ENCODE measurements at regions not wholly inside any gene's neighbourhood (a gene's known extent, or its start where the extent isn't known, plus 50 kb on each side); places are given as distances from the start of the nearest gene placed in this dataset.
"Not testable (repeated sequence)": the region's sequence is repeated elsewhere in the genome, so short reads cannot be mapped to it uniquely, and the experiment has no call there.

DNA sequence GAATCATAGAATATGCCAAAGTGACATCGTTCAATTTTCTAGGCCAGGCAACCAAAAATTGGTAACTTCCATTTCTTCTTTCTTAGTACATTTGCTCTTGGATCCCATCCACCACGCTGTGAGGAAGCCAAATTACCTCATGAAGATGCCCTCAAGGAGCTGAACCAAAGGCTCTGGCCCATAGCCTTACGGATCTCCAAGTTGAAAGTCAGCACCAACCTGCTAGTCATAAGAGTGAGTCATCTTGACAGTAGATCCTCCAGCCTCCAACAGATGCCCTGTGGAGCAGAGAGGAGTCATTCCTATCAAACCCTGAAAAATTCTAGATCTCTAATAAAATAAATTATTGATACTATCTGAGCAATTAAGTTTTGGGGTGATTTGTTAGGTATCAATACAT is 322.5 kb upstream of the COL8A1 start:
- DNase-seq (ENCODE audit: low spot score): no peak

DNA sequence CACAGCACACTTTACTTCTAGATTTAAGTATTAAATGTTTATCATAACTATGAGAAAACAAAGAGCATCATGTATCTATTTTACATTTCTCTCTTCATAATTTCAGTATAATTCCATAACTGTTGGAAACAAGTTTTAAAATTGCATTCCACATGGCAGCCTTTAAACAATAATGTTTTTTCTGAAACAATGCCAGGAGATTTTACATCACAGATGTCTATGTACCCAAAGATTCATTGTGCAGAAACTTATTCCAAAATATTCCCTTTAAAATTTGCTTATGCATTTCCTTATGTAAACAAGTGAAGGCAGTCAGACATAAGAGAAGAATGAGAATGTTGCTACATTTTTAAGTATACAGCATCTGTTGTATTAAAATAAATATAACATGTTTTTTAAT is 324.9 kb upstream of the COL8A1 start:
- DNase-seq (ENCODE audit: low spot score): no peak

- no peak for DNase-seq (ENCODE audit: low spot score)
Observed at GRCh38 chr3:99298661-99299060, 339.7 kb upstream of the COL8A1 start.

- DNase-seq (ENCODE audit: low spot score): no peak
Observed at GRCh38 chr3:99295836-99296235, 342.6 kb upstream of the COL8A1 start.

DNA sequence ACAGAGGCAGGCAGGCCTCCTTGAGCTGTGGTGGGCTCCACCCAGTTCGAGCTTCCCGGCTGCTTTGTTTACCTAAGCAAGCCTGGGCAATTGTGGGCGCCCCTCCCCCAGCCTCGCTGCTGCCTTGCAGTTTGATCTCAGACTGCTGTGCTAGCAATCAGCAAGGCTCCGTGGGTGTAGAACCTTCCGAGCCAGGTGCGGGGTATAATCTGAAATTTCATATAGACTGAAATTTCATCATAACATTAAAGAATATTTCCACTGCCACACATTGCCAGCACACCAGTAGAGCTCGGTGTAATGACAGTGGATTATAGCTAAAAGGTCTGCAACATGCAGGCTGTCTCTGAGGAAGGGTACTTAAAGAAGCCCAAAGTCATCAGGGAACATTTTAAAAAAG is 344.3 kb upstream of the COL8A1 start:
- not testable (repeated sequence) for DNase-seq (ENCODE audit: low spot score)

DNA sequence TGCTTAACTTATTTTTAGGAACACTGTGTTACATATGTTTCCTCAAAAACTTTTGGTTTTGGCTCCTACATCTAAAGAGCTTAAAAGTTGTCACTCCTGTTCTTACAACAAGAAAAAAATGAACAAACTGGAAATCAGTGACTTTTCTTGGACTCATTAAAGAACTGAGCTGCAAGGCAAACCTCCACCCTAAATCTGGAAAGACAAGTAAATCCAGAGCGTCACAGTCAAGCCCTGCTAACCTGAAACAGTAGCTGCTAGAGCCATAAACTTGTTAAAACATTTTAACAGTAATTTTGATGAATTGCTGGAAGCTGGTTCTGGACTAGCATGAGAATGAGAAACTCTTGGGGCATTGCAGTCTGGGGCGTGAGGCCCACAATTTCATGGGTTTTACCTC is 350.5 kb upstream of the COL8A1 start:
- no peak for DNase-seq (ENCODE audit: low spot score)

DNA sequence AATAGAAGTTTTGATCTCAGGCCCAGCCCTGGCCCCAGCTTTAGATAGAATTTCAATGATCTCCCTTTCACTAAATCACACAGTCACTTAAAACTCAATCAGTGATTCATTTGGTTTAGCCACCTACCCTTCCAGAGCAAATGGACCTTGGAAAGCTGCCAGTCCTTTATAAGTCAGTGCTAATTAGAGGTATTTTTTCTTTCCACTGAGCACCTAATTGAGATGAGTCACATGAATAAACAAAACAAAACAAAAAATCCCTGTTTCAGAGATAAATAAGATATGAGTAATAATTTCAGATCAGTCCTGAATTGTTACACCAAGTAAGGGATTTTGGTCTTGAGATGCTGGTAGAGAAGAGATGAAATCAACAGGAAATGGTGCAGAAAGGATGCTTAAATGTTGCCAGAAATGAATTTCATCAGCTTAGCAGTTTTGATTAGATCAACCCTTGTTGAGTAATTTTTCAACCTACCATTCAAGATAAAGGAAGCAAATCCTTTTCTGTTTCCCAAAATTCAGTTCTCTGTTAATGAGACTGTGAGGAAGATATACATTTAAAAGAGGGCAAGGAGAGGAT is 352.0 kb upstream of the COL8A1 start:
- no peak for DNase-seq (ENCODE audit: low spot score)

- DNase-seq (ENCODE audit: low spot score): no peak
Observed at GRCh38 chr3:99269606-99270351, 368.3 kb upstream of the DCBLD2 start.

DNA sequence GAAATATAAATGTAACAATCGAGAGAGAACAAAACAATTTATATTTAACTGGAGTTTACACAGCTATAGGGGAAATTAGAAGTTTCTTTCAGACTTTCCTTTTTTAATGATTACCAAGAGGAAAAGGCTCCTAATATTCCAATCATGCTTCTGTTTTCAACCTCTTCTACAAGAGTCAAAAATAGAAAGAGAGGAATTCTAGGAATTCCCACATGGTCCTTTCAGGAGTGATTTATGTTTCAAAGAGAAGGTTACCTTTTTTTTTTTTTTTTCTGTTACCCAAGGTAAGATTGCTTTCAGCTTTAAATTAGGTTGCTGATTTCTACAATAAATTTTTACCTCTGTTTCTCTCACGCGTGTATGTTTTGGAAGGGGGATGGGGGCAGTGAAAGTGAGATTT is 355.3 kb upstream of the DCBLD2 start:
- no peak for DNase-seq (ENCODE audit: low spot score)

DNA sequence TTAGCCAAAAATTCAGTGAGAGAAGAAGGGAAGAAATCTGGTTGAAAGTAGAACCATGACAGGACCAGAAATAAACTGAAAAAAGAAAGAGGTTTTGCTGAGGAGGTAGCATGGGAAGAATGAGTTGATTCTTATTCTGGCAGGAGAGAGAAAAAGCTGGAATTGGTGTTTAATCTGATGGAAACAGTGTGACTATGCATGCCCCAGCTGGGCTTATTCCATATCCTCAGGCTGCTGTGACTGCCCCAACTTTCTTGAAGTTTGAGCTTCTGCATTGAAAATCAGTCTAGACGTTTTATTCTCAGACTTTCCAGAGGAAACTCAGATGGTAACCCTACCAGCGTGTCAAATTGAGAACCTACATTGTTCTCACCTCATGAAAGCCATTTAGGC is 352.5 kb upstream of the DCBLD2 start:
- no peak for DNase-seq (ENCODE audit: low spot score)

GRCh38 chr3:99250821-99251355 is 349.4 kb upstream of the DCBLD2 start:
- no peak for DNase-seq (ENCODE audit: low spot score)

DNA sequence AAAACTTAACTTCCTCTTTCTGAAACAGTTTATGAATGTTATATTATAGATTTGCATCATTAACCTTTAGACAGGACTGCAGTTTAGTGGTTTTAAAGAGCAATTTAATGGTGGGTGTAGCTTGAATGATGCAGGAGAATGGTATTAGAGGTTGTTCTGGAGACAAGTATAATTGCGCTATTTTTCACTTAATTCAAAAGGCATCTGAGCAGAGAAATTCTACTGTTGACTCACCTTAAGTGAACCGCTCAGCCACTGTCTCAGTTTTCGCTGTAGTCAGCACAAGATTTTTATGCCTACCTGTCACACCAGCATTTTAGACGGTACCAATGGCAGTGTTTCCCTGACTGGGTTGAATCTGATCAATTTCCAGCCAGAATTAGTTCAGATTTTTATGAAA is 348.8 kb upstream of the DCBLD2 start:
- no peak for DNase-seq (ENCODE audit: low spot score)

DNA sequence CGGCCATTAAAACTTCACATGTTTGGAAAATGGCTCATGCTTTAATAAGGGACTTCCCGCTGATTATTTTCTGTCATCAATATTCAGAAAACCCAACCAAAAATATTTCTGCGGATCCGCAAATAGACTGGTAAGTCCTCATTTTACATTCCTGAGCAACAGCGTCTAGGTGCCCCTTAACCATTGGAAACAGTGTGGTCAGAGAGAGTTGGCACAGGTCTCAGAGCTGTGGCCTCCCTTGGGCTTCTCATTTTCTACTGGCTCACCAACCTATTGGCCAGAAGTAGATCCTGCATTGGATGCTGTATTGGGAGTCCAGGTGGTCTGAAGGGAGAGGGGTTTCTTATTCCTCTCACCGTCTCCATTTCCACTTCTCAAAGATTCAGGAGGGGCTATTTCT is 348.1 kb upstream of the DCBLD2 start:
- no peak for DNase-seq (ENCODE audit: low spot score)

- DNase-seq (ENCODE audit: low spot score): no peak
Observed at GRCh38 chr3:99248913-99249312, 347.4 kb upstream of the DCBLD2 start.

DNA sequence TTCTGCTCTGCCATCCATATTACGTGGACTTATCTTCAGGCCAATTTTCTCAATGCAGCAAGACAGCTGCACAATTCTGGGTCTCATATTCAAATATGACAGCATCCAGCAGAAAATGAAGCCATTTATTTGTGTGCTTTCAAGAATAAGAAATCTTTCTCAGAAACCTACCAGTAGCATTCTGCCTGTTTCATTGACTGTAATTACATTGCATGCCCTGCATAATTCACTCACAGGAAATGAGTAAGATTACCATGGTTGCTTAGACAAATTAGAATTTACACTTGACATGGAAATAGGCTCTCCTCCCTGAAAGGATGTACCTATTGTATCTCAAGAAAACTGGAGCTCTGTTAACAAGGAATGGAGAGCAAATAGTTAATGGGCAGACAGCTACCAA is 346.6 kb upstream of the DCBLD2 start:
- no peak for DNase-seq (ENCODE audit: low spot score)

DNA sequence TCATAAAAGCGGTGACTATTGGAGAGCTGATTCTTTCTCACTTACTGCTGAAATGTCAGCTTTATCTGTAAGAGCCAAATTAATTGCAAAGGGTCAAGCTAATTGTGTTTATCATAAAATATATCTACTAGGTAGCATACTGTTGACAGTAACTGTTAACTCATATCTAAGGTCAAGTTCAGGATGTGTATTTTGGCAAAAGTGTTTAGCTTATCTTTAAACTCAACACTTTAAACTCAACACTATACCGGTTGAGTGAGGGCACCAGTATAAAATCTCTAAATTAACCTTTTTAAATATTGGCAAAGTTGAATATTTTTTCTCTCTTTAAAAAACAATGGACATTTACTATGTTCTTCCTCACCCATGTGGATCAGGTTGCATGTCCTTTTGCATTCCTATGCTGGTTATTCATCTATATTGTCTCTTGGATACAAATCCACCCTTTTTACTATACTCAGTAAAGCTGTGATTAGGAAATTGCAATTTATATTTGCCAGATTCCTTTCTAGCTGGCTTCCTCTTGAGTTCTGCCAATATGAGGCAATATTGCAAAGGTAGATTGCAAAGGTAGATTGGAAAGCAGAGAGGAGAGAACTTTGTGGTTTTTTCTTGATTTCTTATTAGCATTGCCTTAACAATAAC is 344.6 kb upstream of the DCBLD2 start:
- DNase-seq (ENCODE audit: low spot score): no peak

- no peak for DNase-seq (ENCODE audit: low spot score)
Observed at GRCh38 chr3:99242271-99242670, 340.8 kb upstream of the DCBLD2 start.

DNA sequence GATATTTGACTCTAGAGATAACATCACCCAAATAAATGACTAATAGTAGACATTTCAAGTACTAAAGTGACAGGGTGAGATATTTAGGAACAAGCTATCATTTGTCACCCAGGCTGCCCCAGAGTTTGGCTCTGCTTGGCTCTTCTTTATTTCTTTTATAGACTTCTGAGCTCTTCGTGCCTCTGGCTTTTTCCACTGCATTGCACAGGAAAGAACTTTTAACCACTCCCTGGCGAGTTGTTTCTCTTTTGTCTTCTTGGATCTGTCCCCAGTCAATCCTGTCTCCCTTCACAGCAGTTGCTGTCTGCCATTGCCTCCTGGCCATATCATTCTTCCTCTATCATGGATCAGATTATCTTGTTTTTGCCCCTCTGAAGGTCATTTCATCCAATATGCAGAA is 339.2 kb upstream of the DCBLD2 start:
- DNase-seq (ENCODE audit: low spot score): no peak

DNA sequence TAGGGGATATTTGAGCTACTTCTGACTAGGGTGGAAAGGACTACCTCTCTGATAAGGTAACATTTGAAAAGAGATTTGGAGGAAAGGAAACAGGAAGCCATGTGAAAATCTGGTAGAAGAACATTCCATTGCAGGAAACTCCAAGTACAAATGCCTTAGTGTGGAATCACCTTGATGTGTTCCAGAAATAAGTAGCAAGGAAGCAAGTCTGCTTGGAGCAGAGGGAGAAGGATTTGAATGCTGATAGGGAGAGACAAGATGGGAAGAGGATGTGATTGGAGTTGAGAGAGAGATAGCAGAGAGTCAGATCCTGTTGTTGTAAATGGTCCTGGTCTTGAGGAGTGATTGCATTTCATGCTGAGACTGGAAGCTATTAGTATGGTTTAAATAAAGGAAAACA is 335.1 kb upstream of the DCBLD2 start:
- no peak for DNase-seq (ENCODE audit: low spot score)

- no peak for DNase-seq (ENCODE audit: low spot score)
Observed at GRCh38 chr3:99232696-99233095, 331.2 kb upstream of the DCBLD2 start.

DNA sequence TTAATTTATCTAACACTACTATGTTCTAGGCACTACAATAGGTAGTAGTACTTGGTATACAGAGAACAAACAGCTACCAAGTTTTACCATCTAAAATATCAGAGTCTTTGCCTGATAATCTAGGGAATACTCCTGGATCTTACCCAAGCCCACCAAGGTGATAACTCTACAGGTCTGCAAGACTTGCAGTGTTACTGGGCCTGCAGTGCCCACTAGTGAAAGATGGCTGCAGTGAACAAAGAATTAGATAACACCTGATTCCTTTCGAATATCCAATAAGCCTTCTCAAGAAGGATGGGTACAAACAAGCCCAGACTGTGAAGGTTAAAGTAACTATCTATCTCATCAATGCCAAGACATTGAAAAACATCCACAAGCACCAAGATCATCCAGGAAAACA is 317.0 kb upstream of the DCBLD2 start:
- DNase-seq (ENCODE audit: low spot score): no peak

DNA sequence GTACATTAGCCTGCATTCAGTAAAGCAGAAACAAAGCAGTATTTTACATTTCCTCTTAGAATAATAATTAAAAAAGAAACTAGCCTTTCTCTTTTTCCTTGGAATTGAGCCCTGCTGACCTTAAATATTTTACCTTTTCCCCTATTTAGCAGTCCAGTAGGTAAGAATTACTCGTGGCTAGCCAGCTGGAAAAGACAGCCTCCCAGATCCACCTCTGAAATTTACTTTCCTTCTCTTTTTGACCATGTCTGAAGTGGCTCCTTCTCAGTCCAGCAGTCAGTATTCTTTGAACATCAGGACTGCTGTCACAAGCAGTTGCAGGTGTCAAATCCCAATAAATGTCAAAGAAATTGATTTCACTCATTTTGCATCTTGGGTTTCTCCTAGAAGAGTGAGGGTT is 311.5 kb upstream of the DCBLD2 start:
- no peak for DNase-seq (ENCODE audit: low spot score)

DNA sequence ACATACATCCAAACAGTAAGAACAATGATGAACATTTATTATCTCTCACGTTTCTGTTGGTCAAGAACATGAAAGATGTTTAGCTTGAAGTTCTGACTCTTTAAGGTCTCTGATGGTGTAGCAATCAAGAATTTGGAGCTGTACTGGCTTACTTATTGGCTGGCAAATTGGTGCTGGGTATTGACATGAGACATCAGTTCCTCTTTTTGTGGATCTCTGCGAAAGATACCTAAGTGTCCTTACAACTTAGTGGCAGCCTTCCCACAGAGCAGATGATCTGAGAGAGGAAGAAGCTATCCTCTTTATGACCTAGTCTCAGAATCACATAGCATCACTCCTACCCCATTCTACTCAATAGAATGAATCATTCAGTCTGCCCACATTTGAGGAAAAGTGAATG is 309.8 kb upstream of the DCBLD2 start:
- no peak for DNase-seq (ENCODE audit: low spot score)
